Neuronal stem cell (in vitro differentiated cells): ENCODE measurements at regions not wholly inside any gene's neighbourhood (a gene's known extent, or its start where the extent isn't known, plus 50 kb on each side); places are given as distances from the start of the nearest gene placed in this dataset.

Experiments
- DNase-seq: peaks from one replicate; pipeline ENCODE4 v3.0.0-alpha.2; 2013; ENCODE audit warnings: low spot score
- H2AFZ ChIP-seq: one replicate; pipeline ENCODE4 v1.6.1; 2013; ENCODE audit warnings: mild to moderate bottlenecking, low read length, inconsistent platforms
- H2AK5ac ChIP-seq: 2 replicates; pipeline ENCODE4 v1.6.1; 2013; ENCODE audit warnings: low read depth, mild to moderate bottlenecking, inconsistent platforms, low read length, moderate library complexity, mixed read lengths
- H2BK120ac ChIP-seq: 2 replicates; pipeline ENCODE4 v1.6.1; 2013; ENCODE audit warnings: low read depth, mild to moderate bottlenecking, inconsistent platforms, low read length, moderate library complexity, mixed read lengths
- H2BK12ac ChIP-seq: one replicate; pipeline ENCODE4 v1.6.1; 2013; ENCODE audit warnings: low read length, inconsistent platforms
- H2BK15ac ChIP-seq: 2 replicates; pipeline ENCODE4 v1.6.1; 2013; ENCODE audit warnings: mild to moderate bottlenecking, low read length, inconsistent platforms, mixed read lengths
- H2BK5ac ChIP-seq: one replicate; pipeline ENCODE4 v1.6.1; 2013; ENCODE audit warnings: inconsistent platforms, mild to moderate bottlenecking, low read length, moderate library complexity
- H3K14ac ChIP-seq: one replicate; pipeline ENCODE4 v1.6.1; 2013; ENCODE audit warnings: low read length, inconsistent platforms
- H3K18ac ChIP-seq: 2 replicates; pipeline ENCODE4 v1.6.1; 2013; ENCODE audit warnings: low read length, inconsistent platforms
- H3K23ac ChIP-seq: 2 replicates; pipeline ENCODE4 v1.6.1; 2013; ENCODE audit warnings: low read depth, mild to moderate bottlenecking, mixed read lengths, low read length, inconsistent platforms; ENCODE audit not compliant: poor library complexity
- H3K27ac ChIP-seq: replicated peaks from 3 replicates; pipeline ENCODE4 v1.5.1; 2013; ENCODE audit warnings: low read length, inconsistent platforms
- H3K27me3 ChIP-seq, 3 experiments: 2 replicates each; pipeline ENCODE4 v1.6.1; 2013; ENCODE audit warnings: low read length in 3 of 3, mild to moderate bottlenecking in 2 of 3, inconsistent platforms in 1 of 3, low read depth in 1 of 3, mixed read lengths in 1 of 3, moderate library complexity in 1 of 3; ENCODE audit not compliant: control insufficient read depth in 3 of 3, insufficient read depth in 3 of 3
- H3K36me3 ChIP-seq, 2 donors: replicated peaks in 1 of 2; 2 replicates each; pipeline ENCODE4 v1.6.1; 2013; ENCODE audit warnings: low read length in 2 of 2; ENCODE audit not compliant: control insufficient read depth in 2 of 2, insufficient read depth in 2 of 2
- H3K4ac ChIP-seq: 2 replicates; pipeline ENCODE4 v1.6.1; 2013; ENCODE audit warnings: inconsistent platforms, mild to moderate bottlenecking, low read length, moderate library complexity
- H3K4me1 ChIP-seq, 2 donors: 1 replicate in 1 of 2; 2 replicates in 1 of 2; pipeline ENCODE4 v1.6.1; 2013; ENCODE audit warnings: low read length in 2 of 2, low read depth in 1 of 2; ENCODE audit not compliant: control insufficient read depth in 2 of 2, insufficient read depth in 1 of 2
- H3K4me2 ChIP-seq: one replicate; pipeline ENCODE4 v1.6.1; 2013; ENCODE audit warnings: mild to moderate bottlenecking, low read length, inconsistent platforms; ENCODE audit not compliant: insufficient read depth, poor library complexity, severe bottlenecking
- H3K4me3 ChIP-seq, 2 donors: 2 replicates each; pipeline ENCODE4 v1.5.1; 2013; ENCODE audit warnings: low read length in 2 of 2, mild to moderate bottlenecking in 2 of 2, inconsistent platforms in 1 of 2, moderate library complexity in 1 of 2
- H3K79me1 ChIP-seq: one replicate; pipeline ENCODE4 v1.6.1; 2013; ENCODE audit warnings: low read depth, mild to moderate bottlenecking, inconsistent platforms, low read length, moderate library complexity
- H3K9ac ChIP-seq: one replicate; pipeline ENCODE4 v1.6.1; 2013; ENCODE audit warnings: mild to moderate bottlenecking, low read depth, low read length, inconsistent platforms; ENCODE audit not compliant: poor library complexity
- H3K9me3 ChIP-seq, 2 donors: replicated peaks in 1 of 2; 2 replicates each; pipeline versions ENCODE3 to v1.6.1; 2013; ENCODE audit warnings: low read length in 2 of 2, mild to moderate bottlenecking in 2 of 2, inconsistent platforms in 1 of 2, low read depth in 1 of 2, mixed read lengths in 1 of 2, moderate library complexity in 1 of 2; ENCODE audit not compliant: control insufficient read depth in 2 of 2, insufficient read depth in 1 of 2
- H4K8ac ChIP-seq: one replicate; pipeline ENCODE4 v1.6.1; 2013; ENCODE audit warnings: low read depth, mild to moderate bottlenecking, inconsistent platforms, low read length, moderate library complexity
- H4K91ac ChIP-seq: one replicate; pipeline ENCODE4 v1.6.1; 2013; ENCODE audit warnings: low read length, low read depth, mild to moderate bottlenecking, inconsistent platforms; ENCODE audit not compliant: poor library complexity
- WGBS, 2 donors: extraction: QIAGEN DNeasy Blood & Tissue Kit; methylation state at CpG; one replicate each; pipeline ENCODE4 v1.1.7; 2013; ENCODE audit warnings: missing lambda C conversion rate in 2 of 2, mixed read lengths in 1 of 2; ENCODE audit not compliant: insufficient read length in 2 of 2, insufficient replicate concordance in 1 of 2; ENCODE audit errors: extremely low coverage in 2 of 2; 5-methylcytosine and 5-hydroxymethylcytosine counted together

DNA sequence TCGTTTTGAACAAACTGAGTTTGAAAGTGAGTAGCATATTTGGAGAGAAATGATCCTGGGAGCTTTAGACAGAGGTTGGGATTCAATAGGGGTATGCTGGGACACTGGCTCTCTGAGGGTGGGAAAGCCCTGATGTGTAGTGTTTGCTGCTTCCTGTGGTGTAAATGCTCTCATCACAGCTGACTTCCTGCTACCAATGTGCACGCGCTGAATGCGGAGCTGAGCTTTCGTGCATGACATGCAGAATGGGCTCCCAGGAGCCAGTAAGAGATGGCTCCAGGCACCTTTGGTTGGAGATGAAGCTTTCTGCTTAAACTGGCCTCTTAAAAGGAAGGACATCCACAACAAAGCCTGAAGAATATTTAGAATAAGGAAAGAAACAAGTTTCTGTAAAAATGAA, 224.1 kb upstream of the CCDC150 start:
- Histone ChIP-seq H4K8ac (no peak overlapping the region), H2BK15ac (no peak overlapping the region), H3K9me3 (no peaks in the 10 kb centered on the region), H2BK5ac (no peak overlapping the region), H3K4me1 (peaks cover 0 to 5% of the 10 kb centered on the region in 2 donors), H3K27me3 (no peaks in the 10 kb centered on the region), H3K18ac (no peak overlapping the region), H3K23ac (no peak overlapping the region), H2AK5ac (no peak overlapping the region), H2BK12ac (no peak overlapping the region), H3K4ac (no peak overlapping the region), H3K4me2 (no peak overlapping the region), H3K79me1 (no peaks in the 10 kb centered on the region), H3K27ac (no peak overlapping the region), H3K14ac (no peak overlapping the region), H2AFZ (no peak overlapping the region), H3K9ac (no peak overlapping the region), H4K91ac (no peak overlapping the region), H3K36me3 (no peaks in the 10 kb centered on the region), H2BK120ac (no peak overlapping the region), H3K4me3 (no peak overlapping the region)
- no peak for DNase-seq
- WGBS, 2 donors, result no CpG with 5 or more reads among the region's 5 CpGs

- Histone ChIP-seq H3K4ac (no peak overlapping the region), H2BK120ac (no peak overlapping the region), H4K8ac (no peak overlapping the region), H3K27me3 (no peaks in the 10 kb centered on the region), H3K23ac (no peak overlapping the region), H3K27ac (no peak overlapping the region), H3K14ac (no peak overlapping the region), H3K4me2 (no peak overlapping the region), H2BK15ac (no peak overlapping the region), H3K4me3 (no peak overlapping the region), H2AFZ (no peak overlapping the region), H3K36me3 (no peaks in the 10 kb centered on the region), H2BK12ac (no peak overlapping the region), H3K9ac (no peak overlapping the region), H4K91ac (no peak overlapping the region), H3K79me1 (no peaks in the 10 kb centered on the region), H3K18ac (no peak overlapping the region), H2BK5ac (no peak overlapping the region), H2AK5ac (no peak overlapping the region), H3K4me1 (no peaks in the 10 kb centered on the region), H3K9me3 (no peaks in the 10 kb centered on the region)
- no peak for DNase-seq
- no CpG with 5 or more reads among the region's 3 CpGs for WGBS, 2 donors
Observed at GRCh38 chr2:196420143-196420542, 219.4 kb upstream of the CCDC150 start.

GRCh38 chr2:196421880-196422279, 217.6 kb upstream of the CCDC150 start:
- H2BK120ac ChIP-seq, result no peak overlapping the region
- H3K9ac ChIP-seq, result no peak overlapping the region
- DNase-seq, result no peak
- no peak overlapping the region for H2BK12ac ChIP-seq
- no peak overlapping the region for H3K23ac ChIP-seq
- no peaks in the 10 kb centered on the region for H3K4me1 ChIP-seq
- no peak overlapping the region for H3K4me3 ChIP-seq
- no peak overlapping the region for H3K4ac ChIP-seq
- no peaks in the 10 kb centered on the region for H3K79me1 ChIP-seq
- no peak overlapping the region for H3K4me2 ChIP-seq
- WGBS, 2 donors, result no CpG with 5 or more reads among the region's 3 CpGs
- no peak overlapping the region for H2BK15ac ChIP-seq
- no peak overlapping the region for H3K14ac ChIP-seq
- no peaks in the 10 kb centered on the region for H3K27me3 ChIP-seq
- no peak overlapping the region for H2BK5ac ChIP-seq
- H3K18ac ChIP-seq, result no peak overlapping the region
- H2AK5ac ChIP-seq, result no peak overlapping the region
- H3K36me3 ChIP-seq, result no peaks in the 10 kb centered on the region
- no peak overlapping the region for H4K91ac ChIP-seq
- no peak overlapping the region for H4K8ac ChIP-seq
- H2AFZ ChIP-seq, result no peak overlapping the region
- H3K27ac ChIP-seq, result no peak overlapping the region
- H3K9me3 ChIP-seq, result peaks cover 0 to 8% of the 10 kb centered on the region in 2 donors

DNA sequence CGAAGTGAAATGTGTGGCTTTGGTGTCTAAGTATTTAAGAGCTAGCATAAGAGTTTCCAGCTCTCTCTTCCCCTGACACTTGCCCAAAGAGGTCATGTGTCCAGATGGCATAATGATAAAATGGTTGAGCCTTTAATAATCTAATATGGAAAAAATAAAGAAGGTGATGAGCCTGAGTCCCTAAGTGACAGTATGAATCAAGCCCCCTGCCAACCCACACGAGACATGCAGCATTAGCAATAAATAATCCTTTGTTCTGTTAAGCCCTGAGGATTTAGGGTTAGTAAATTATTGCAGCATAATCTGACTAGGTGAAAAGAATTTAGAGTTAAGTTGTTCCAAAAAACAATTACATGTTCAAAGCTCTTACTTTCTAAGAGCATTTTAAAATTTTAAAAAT, 217.2 kb upstream of the CCDC150 start:
- Histone ChIP-seq H3K4ac (no peak overlapping the region), H3K27me3 (no peaks in the 10 kb centered on the region), H3K4me1 (peaks cover 0 to 3% of the 10 kb centered on the region in 2 donors), H2AK5ac (no peak overlapping the region), H3K18ac (no peak overlapping the region), H2BK5ac (no peak overlapping the region), H3K9me3 (peaks cover 0 to 11% of the 10 kb centered on the region in 2 donors), H3K9ac (no peak overlapping the region), H2AFZ (no peak overlapping the region), H3K4me2 (no peak overlapping the region), H2BK120ac (no peak overlapping the region), H2BK15ac (no peak overlapping the region), H3K4me3 (no peak overlapping the region), H3K79me1 (no peaks in the 10 kb centered on the region), H3K14ac (no peak overlapping the region), H2BK12ac (no peak overlapping the region), H4K8ac (no peak overlapping the region), H3K27ac (no peak overlapping the region), H3K36me3 (no peaks in the 10 kb centered on the region), H3K23ac (no peak overlapping the region), H4K91ac (no peak overlapping the region)
- no peak for DNase-seq
- WGBS, 2 donors, result no CpG with 5 or more reads among the region's 2 CpGs
